Breast epithelium (tissue), 3 donors: ENCODE measurements at regions not wholly inside any gene's neighbourhood (a gene's known extent, or its start where the extent isn't known, plus 50 kb on each side); places are given as distances from the start of the nearest gene placed in this dataset.

Experiments used
- CTCF ChIP-seq, 3 donors: fragments of 450-650 bp; IDR thresholded peaks; one replicate each; pipeline ENCODE4 v1.5.1; 2016 to 2017; ENCODE audit warnings: antibody characterized with exemption in 3 of 3, mild to moderate bottlenecking in 3 of 3, moderate library complexity in 3 of 3
- POLR2A ChIP-seq: fragments of 450-650 bp; IDR thresholded peaks from one replicate; pipeline ENCODE4 v1.6.1; 2016; ENCODE audit warnings: antibody characterized with exemption, mild to moderate bottlenecking, moderate library complexity

DNA sequence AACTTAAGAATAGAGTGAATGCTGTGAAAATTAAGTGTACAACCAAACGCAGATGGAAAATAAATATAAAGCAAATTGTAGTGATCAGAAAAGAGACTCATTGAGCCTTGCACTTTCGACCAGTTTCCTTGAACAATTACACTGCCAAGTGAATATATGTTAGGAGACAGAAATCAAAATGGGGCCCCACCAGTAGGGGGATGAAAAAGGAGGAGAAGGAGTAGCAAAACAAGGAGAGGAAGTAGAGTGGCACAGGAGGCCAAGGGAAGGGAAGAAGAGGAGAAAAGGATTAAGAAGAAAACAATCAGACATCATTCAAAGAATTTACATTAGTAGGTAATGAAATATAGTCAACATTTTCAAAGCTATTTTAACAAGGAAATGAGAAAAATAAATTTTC lies 1770.6 kb downstream of the PLA2G4A start:
- TF ChIP-seq CTCF (IDR thresholded peaks at IDR 0.05) = no peak
- no peak for TF ChIP-seq POLR2A
